Vagina (tissue), 2 donors: ENCODE measurements at regions not wholly inside any gene's neighbourhood (a gene's known extent, or its start where the extent isn't known, plus 50 kb on each side); places are given as distances from the start of the nearest gene placed in this dataset.

Experiments
- POLR2A ChIP-seq, 2 donors: fragments of 450-650 bp; IDR thresholded peaks; one replicate each; pipeline ENCODE4 v1.6.1; 2017; ENCODE audit warnings: antibody characterized with exemption in 2 of 2, mild to moderate bottlenecking in 2 of 2, moderate library complexity in 2 of 2
- POLR2AphosphoS5 ChIP-seq, 2 donors: sonication (generic); formaldehyde crosslinking; IDR thresholded peaks; one replicate each; pipeline ENCODE4 v1.9.0; 2017; ENCODE audit warnings: antibody characterized with exemption in 2 of 2, mild to moderate bottlenecking in 2 of 2, low read depth in 1 of 2; ENCODE audit not compliant: insufficient read depth in 1 of 2
- TF ChIP-seq, protein P1 (sequence below), 3 experiments: fragments of 450-650 bp in 2 of 3; fragments of 200-600 bp in 1 of 3; sonication (generic) in 1 of 3; IDR thresholded peaks; one replicate each; pipeline ENCODE4 v1.5.1; 2017 to 2019; ENCODE audit warnings: antibody characterized with exemption in 3 of 3, mild to moderate bottlenecking in 2 of 3, moderate library complexity in 2 of 3

DNA sequence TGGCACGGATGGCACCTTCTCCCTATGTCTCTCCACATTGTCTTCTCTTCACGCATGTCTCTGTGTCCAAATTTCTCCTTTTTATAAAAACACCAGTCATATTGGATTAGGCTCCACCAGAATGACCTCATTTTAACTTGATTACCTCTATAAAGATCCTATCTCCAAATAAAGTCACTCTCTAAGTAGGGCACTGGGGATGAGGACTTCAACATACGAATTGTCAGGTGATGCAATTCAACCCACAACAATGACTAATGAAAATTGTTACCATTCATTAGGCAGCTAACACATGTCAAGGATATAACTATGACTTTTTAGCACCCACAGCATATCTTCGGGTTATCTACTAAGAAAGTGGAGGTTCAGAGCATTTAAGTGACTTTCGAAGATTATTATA lies 55.5 kb upstream of the USP47 start:
- TF ChIP-seq, protein P1, sequence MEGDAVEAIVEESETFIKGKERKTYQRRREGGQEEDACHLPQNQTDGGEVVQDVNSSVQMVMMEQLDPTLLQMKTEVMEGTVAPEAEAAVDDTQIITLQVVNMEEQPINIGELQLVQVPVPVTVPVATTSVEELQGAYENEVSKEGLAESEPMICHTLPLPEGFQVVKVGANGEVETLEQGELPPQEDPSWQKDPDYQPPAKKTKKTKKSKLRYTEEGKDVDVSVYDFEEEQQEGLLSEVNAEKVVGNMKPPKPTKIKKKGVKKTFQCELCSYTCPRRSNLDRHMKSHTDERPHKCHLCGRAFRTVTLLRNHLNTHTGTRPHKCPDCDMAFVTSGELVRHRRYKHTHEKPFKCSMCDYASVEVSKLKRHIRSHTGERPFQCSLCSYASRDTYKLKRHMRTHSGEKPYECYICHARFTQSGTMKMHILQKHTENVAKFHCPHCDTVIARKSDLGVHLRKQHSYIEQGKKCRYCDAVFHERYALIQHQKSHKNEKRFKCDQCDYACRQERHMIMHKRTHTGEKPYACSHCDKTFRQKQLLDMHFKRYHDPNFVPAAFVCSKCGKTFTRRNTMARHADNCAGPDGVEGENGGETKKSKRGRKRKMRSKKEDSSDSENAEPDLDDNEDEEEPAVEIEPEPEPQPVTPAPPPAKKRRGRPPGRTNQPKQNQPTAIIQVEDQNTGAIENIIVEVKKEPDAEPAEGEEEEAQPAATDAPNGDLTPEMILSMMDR (IDR thresholded peaks at IDR 0.05) = no peak
- TF ChIP-seq POLR2A (IDR thresholded peaks at IDR 0.05) = no peak
- no peak for TF ChIP-seq POLR2AphosphoS5 (IDR thresholded peaks at IDR 0.05; ENCODE audit: insufficient read depth in 1 of 2, low read depth in 1 of 2)
